Activated CD8-positive, alpha-beta memory T cell treated with anti-CD3 and anti-CD28 coated beads, Interleukin-2, amount 50 U/mL, for 24 hours (primary cell): ENCODE measurements at regions not wholly inside any gene's neighbourhood (a gene's known extent, or its start where the extent isn't known, plus 50 kb on each side); places are given as distances from the start of the nearest gene placed in this dataset.

ENCODE experiments used
- DNase-seq: peaks from one replicate; pipeline ENCODE4 v3.0.0-alpha.2; 2020; ENCODE audit errors: extremely low read depth

DNA sequence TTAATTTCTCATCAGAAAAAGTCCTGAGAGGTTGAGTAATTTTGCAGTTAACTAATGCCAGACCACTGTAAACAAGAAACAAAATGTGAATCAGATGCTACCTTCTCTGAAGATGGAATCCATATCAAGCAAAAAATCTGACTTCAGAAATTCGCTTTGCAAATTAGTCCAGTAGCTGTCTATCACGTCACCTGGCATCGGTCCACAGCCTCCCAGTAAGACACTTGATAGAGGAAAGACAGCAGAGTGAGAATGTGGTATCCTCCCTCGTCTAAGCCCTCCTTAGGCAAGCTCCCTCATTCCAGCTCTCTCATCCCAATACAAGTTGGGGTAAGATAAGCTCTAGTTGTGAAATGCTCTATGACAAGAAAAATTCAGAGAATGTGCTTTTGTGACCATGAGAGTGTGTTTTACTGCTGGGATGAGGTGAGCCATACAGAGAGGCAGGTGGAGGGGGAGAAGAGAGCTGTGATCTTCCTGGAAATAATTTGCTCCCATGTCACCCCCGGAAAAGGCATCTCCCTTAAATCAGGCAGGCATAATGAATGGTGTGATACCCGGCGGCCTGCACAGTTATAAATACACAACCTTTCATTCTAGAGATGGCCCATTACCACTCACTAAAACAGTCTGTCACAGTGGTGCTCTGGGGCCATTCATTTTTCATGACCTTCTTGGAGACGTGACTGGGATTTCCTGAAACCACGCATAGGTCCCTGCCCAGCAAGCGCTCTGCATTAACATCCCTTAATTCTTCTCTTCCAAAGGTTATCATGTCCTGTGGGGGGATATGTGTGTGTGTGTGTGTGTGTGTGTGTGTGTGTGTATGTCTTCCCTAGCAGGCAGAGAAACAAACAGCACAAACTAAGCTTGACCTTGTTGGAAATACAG lies 602.0 kb upstream of the KCNMB2 start:
- no peak for DNase-seq

DNA sequence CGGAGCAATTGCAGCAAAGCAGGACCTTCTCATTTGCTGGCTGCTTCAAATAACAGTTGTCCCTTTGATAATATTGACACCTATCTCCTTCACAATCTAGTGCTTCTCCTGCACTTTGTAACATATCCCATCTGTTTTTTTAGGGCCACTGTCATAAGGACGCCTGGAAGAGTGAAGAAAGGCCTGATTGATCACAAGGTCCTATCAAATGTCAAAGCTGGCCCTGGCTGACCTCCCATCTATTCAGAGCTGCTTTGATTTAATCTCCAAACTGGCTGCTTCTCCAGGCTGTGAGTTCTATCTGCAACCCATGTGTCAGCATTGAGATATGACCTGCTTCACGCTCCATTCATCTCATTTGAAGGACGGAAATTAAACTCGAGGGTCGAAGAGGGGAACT lies 601.2 kb upstream of the KCNMB2 start:
- DNase-seq, result no peak

DNA sequence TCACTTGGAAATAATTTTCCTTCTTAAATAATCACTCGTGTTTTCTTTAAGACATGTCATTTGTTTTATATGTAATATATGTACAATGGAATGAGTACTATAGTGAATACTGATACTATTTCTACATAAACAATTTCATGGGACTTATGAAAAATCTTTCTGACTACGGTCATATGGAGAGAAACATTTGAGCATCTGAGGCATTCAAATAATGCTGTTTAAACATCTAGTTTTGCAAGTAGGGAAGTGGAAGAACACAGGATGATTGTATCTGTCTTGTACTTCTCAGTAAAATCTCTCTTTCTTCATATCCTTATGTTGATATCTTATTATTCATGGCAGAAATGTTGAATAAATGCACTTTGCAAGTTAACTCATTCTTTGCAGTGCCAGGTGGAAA lies 599.5 kb upstream of the KCNMB2 start:
- no peak for DNase-seq

- DNase-seq, result no peak
These were observed 593.3 kb upstream of the KCNMB2 start for GRCh38 chr3:177942911-177943310.

GRCh38 chr3:177944228-177944661 lies 592.0 kb upstream of the KCNMB2 start:
- DNase-seq, result no peak

DNA sequence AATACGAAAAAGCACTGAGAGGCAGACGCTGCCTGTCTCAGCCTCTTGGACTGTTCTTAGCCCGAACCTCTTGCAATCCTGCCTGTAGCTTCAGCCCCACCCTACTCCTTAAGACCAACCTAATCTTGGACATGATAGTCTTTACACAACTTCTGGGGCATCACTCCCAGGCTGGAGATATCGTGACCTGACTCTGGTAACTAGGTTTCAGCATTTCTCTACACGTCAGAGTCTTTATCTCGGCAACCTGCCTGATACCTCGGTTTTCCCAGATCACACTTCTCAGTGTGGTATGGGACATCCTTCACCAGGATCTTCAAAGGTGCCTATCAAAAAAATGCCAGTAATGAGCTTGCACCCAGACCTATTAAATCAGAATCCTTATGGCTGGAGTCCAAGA lies 590.2 kb upstream of the KCNMB2 start:
- no peak for DNase-seq

- DNase-seq, result no peak
These were observed 589.7 kb upstream of the KCNMB2 start for GRCh38 chr3:177946497-177946896.

DNA sequence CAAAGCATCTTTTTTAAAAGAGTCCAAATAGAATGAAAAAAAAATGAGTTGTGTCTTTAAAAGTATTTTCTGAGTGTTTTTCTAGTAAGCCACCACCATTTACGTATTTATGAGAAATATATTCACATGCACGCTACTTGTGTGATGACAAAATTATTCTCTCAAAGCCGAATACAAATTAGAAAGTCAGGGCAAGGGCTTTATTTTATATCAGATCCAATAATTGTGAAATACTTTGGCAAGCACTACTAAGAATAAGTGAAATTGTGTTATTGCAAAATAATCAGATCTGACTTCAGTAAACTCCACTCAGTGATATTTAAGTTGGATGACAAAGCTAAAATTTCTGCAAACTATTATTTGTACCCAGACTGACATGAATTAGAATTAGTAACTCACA lies 589.3 kb upstream of the KCNMB2 start:
- DNase-seq, result no peak

DNA sequence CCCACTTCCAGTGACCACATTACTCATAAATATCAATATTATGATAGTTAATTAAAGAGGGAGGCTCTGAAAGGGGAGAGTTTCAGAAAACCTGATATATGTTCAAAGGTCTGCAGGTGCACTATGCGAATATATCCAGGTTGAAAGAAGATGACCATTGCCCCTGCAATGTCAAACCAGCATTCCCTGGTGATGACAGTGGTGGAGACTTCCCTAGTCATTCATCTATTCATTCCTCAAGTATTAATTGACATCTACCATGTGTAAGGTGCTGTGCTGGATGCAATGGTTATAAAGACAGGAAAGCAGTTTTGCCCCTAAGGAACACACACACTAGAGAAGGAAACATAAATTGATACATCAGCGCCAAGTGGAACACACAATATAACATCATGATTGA lies 588.3 kb upstream of the KCNMB2 start:
- no peak for DNase-seq

GRCh38 chr3:177948716-177949425 lies 587.4 kb upstream of the KCNMB2 start:
- DNase-seq, result no peak

- DNase-seq, result no peak
These were observed 577.0 kb upstream of the KCNMB2 start for GRCh38 chr3:177959188-177959587.

DNA sequence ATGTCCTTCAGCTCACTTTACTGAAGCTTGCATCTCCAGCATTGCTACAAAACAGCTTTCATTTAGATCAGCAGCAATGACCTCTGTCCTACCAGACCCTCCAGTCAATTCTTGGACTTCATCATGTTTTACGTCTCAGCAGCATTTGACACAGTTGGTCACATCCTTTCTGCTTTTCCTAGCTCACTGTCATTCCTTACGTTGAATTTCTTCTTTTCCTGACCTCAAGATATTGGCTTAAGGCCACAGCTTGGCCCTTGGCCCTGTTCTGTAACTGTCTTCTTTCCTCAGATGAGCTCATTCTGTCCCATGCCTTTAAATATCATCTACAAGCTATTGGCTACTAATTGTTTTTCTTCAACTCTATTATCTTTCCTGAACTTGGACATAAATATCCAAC lies 576.2 kb upstream of the KCNMB2 start:
- no peak for DNase-seq

- no peak for DNase-seq
These were observed 575.5 kb upstream of the KCNMB2 start for GRCh38 chr3:177960722-177961121.

DNA sequence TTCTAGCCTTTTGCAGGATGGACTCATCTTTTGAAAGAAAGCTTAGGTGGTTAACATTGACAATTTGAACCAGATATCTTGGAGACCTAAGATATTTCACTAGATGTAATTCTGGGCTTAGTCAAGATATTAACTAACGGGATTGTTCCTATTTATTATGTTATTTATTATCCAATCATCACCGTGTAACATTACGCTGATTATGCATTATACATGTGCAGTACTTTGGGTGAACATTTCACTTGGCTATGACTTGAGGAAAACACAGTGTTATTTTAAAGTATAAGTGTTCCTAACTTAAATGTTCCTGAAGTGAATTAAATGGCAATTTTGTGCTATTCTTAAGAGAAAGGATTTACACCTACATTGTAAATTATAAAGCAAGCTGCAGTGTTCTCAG lies 574.5 kb upstream of the KCNMB2 start:
- no peak for DNase-seq

GRCh38 chr3:177966493-177966892 lies 569.7 kb upstream of the KCNMB2 start:
- DNase-seq, result no peak

- DNase-seq, result no peak
These were observed 567.3 kb upstream of the KCNMB2 start for GRCh38 chr3:177968891-177969290.

- DNase-seq, result no peak
These were observed 562.9 kb upstream of the KCNMB2 start for GRCh38 chr3:177973241-177973840.

- DNase-seq, result no peak
These were observed 560.0 kb upstream of the KCNMB2 start for GRCh38 chr3:177976241-177976640.

GRCh38 chr3:177976866-177977265 lies 559.4 kb upstream of the KCNMB2 start:
- no peak for DNase-seq

DNA sequence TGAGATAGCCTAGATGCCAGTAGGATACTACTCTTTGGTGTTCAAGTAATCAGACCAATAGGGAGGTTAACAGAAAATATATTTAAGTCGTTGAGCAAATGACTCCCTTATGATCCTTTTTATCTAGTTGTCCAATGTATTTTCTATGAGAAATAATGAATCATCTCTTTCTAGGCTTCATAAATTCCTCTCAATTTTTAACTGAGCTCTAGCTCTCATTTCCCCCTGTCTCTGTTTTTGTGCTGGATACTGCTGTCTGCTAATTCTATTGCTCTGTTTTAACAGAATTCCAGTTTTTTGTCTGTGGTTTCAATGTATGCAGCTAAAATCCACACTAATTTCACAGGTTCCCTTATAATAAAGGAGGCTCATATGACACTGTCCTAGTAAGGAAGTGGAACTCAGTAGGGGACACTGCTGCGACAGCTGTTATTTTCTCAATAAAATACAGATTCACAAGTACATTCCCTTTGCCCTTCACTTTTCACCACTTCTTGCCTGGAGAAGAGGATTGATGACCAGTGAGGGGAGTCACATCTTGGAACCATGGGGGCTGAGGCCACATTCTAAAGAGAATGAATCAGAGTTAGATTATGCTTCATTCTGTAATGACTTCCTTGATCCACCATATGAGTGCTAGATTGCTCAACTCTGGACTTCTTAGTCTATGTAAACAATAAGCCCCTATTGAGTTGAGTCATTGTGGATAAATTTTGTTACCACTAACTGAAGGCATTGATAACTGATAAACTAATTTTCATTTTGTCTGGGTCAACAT lies 558.7 kb upstream of the KCNMB2 start:
- no peak for DNase-seq

GRCh38 chr3:177978946-177979345 lies 557.3 kb upstream of the KCNMB2 start:
- DNase-seq, result no peak

DNA sequence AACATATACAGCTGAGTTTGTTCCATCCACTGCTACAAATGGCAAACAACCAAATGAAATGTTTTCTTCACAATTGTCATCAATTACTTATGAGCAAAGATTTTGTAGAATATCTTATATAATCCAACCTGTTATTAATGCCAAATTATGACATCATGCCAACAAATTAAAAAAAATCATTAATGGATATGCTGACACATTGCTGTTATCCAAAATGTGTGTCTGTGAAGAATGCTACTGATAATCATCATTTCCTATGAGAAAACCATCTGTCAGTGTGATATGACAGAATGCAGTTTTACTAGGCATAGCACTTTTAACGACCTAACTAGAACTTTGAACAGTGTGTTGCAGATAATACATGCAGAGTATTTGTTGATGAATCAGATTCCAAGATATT lies 556.5 kb upstream of the KCNMB2 start:
- no peak for DNase-seq
